ENCODE measurements at regions not wholly inside any gene's neighbourhood (a gene's known extent, or its start where the extent isn't known, plus 50 kb on each side); places are given as distances from the start of the nearest gene placed in this dataset.

DNA sequence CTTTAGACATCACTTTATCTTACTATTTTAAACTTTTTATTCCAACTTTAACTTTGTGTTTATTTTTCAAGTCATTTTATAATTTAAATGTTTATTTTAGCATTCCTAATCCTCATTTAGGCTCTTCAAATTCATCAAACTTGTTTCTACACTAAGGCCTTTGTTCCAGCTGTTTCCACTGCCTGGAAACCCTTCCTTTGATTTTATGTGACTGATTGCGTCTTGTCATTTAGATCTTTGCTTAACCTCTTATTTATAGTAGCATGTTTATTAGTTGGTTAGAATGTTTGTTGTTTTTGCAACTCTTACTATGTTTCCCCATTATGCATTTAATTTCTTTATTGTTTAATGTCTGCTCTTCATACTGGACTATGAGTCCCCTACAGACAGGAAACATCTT is 132.0 kb downstream of the FAM181B start:
- no peaks in the 10 kb centered on the region for H3K9me3 ChIP-seq (ENCODE audit: low read length)
- H3K9ac ChIP-seq (ENCODE audit: low read length) = no peak overlapping the region
- no peak for TF ChIP-seq EZH2 (IDR thresholded peaks at IDR 0.05; ENCODE audit: borderline replicate concordance, low read length)
- TF ChIP-seq, protein P1, sequence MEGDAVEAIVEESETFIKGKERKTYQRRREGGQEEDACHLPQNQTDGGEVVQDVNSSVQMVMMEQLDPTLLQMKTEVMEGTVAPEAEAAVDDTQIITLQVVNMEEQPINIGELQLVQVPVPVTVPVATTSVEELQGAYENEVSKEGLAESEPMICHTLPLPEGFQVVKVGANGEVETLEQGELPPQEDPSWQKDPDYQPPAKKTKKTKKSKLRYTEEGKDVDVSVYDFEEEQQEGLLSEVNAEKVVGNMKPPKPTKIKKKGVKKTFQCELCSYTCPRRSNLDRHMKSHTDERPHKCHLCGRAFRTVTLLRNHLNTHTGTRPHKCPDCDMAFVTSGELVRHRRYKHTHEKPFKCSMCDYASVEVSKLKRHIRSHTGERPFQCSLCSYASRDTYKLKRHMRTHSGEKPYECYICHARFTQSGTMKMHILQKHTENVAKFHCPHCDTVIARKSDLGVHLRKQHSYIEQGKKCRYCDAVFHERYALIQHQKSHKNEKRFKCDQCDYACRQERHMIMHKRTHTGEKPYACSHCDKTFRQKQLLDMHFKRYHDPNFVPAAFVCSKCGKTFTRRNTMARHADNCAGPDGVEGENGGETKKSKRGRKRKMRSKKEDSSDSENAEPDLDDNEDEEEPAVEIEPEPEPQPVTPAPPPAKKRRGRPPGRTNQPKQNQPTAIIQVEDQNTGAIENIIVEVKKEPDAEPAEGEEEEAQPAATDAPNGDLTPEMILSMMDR (IDR thresholded peaks at IDR 0.05; ENCODE audit: low read length) = no peak
- H3K27ac ChIP-seq (ENCODE audit: low read depth, low read length, poor library complexity, severe bottlenecking) = no peak overlapping the region
- no peaks in the 10 kb centered on the region for H3K79me2 ChIP-seq (ENCODE audit: insufficient read depth, low read length)
- H3K4me1 ChIP-seq (ENCODE audit: insufficient read depth, low read length, severe bottlenecking) = no peaks in the 10 kb centered on the region
- H3K9me2 ChIP-seq (ENCODE audit: low read depth, low read length) = no peaks in the 10 kb centered on the region
- H4K20me1 ChIP-seq (ENCODE audit: insufficient read depth, low read length) = no peaks in the 10 kb centered on the region
- H3K4me2 ChIP-seq (ENCODE audit: low read length) = no peak overlapping the region
- no peak overlapping the region for H3K4me3 ChIP-seq (ENCODE audit: low read depth, low read length, poor library complexity, severe bottlenecking)
- no peaks in the 10 kb centered on the region for H3K27me3 ChIP-seq (ENCODE audit: insufficient read depth, low read length)
- H3F3A ChIP-seq (ENCODE audit: insufficient read depth, low read length) = no peaks in the 10 kb centered on the region
- no peak overlapping the region for H2AFZ ChIP-seq (ENCODE audit: low read length)
- H3K36me3 ChIP-seq (ENCODE audit: insufficient read depth, low read length) = no peaks in the 10 kb centered on the region

DNA sequence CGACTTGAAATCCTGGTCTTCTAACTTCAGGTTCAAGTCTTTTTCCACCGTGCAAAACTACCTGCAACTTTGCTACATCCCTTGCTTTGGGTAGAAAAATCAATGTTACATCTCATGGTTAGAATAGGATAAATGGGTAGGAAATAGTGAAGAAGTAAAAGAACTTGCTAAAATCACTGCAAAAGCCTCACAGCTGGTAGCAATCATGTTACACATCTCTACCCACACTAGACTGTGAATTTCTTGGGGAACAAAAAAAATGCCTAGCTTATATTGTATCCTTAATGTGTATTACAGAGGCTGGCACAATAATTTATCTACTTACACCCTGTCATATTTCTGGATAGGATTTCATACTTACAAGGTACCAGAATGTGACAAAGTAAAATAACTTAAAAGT is 133.8 kb downstream of the FAM181B start:
- H3K4me2 ChIP-seq (ENCODE audit: low read length) = no peak overlapping the region
- H3K9me2 ChIP-seq (ENCODE audit: low read depth, low read length) = no peaks in the 10 kb centered on the region
- no peak overlapping the region for H2AFZ ChIP-seq (ENCODE audit: low read length)
- H4K20me1 ChIP-seq (ENCODE audit: insufficient read depth, low read length) = no peaks in the 10 kb centered on the region
- H3K4me3 ChIP-seq (ENCODE audit: low read depth, low read length, poor library complexity, severe bottlenecking) = no peak overlapping the region
- no peaks in the 10 kb centered on the region for H3K27me3 ChIP-seq (ENCODE audit: insufficient read depth, low read length)
- no peak for TF ChIP-seq EZH2 (IDR thresholded peaks at IDR 0.05; ENCODE audit: borderline replicate concordance, low read length)
- TF ChIP-seq, protein P1 (IDR thresholded peaks at IDR 0.05; ENCODE audit: low read length) = no peak
- no peaks in the 10 kb centered on the region for H3K4me1 ChIP-seq (ENCODE audit: insufficient read depth, low read length, severe bottlenecking)
- H3K79me2 ChIP-seq (ENCODE audit: insufficient read depth, low read length) = no peaks in the 10 kb centered on the region
- H3K27ac ChIP-seq (ENCODE audit: low read depth, low read length, poor library complexity, severe bottlenecking) = no peak overlapping the region
- H3F3A ChIP-seq (ENCODE audit: insufficient read depth, low read length) = no peaks in the 10 kb centered on the region
- no peaks in the 10 kb centered on the region for H3K9me3 ChIP-seq (ENCODE audit: low read length)
- H3K36me3 ChIP-seq (ENCODE audit: insufficient read depth, low read length) = no peaks in the 10 kb centered on the region
- no peak overlapping the region for H3K9ac ChIP-seq (ENCODE audit: low read length)

DNA sequence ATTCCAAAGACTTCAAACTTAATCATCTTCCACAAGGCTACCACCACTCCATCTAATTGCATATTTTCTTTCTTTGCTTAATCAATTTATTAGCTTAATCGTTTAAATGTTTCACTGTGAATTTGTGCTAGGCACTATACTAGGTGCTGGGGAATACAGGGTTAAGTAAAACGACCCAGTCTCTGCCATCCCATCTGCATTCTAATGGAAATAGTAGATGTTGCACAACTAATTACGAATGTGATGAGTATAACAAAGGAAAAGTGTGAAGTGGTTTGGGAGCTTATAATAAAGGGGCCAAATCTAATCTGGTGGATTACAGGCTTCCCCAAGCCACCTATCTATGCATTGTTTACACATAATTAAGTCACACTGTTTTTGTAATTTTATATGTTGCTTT is 147.1 kb downstream of the FAM181B start:
- Histone ChIP-seq H3K27me3 (ENCODE audit: insufficient read depth, low read length) (no peaks in the 10 kb centered on the region), H4K20me1 (ENCODE audit: insufficient read depth, low read length) (no peaks in the 10 kb centered on the region), H3K27ac (ENCODE audit: low read depth, low read length, poor library complexity, severe bottlenecking) (no peak overlapping the region), H3K4me2 (ENCODE audit: low read length) (no peak overlapping the region), H3K9ac (ENCODE audit: low read length) (no peak overlapping the region), H3K36me3 (ENCODE audit: insufficient read depth, low read length) (no peaks in the 10 kb centered on the region), H2AFZ (ENCODE audit: low read length) (no peak overlapping the region), H3F3A (ENCODE audit: insufficient read depth, low read length) (no peaks in the 10 kb centered on the region), H3K79me2 (ENCODE audit: insufficient read depth, low read length) (no peaks in the 10 kb centered on the region), H3K9me2 (ENCODE audit: low read depth, low read length) (no peaks in the 10 kb centered on the region), H3K4me1 (ENCODE audit: insufficient read depth, low read length, severe bottlenecking) (no peaks in the 10 kb centered on the region), H3K4me3 (ENCODE audit: low read depth, low read length, poor library complexity, severe bottlenecking) (no peak overlapping the region), H3K9me3 (ENCODE audit: low read length) (no peaks in the 10 kb centered on the region)
- no peak for TF ChIP-seq EZH2 (IDR thresholded peaks at IDR 0.05; ENCODE audit: borderline replicate concordance, low read length)
- TF ChIP-seq, protein P1 (IDR thresholded peaks at IDR 0.05; ENCODE audit: low read length) = no peak

Measured in OCI-LY1 (cell line).